OCI-M2 (cell line): ENCODE measurements at regions not wholly inside any gene's neighbourhood (a gene's known extent, or its start where the extent isn't known, plus 50 kb on each side); places are given as distances from the start of the nearest gene placed in this dataset.

Source experiments
- DNase-seq: peaks from one replicate; lab custom pipeline; 2025; ENCODE audit not compliant: unreplicated experiment; lab: John Stamatoyannopoulos, UW

DNA sequence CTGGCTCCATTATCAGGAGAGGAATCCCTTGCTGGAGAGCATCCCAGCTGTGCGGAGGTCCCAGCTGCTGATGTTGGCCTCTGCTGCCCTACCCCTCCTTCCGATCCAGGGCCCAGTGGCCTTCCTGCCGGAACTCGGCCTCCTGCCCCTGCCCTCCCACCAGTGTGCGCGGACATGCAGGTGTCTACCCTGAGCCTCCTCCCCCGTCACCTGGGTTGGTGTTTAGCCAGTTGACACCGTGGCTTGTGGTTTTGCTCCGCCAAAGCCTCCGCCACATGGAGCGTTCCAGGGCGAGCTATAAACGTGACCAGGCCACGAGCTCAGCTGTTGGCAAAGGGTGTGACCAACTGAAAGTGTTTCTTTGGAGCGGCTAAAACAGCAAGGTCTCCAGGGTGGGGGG, 1104.3 kb downstream of the BCL11B start:
- DNase-seq = no peak

DNA sequence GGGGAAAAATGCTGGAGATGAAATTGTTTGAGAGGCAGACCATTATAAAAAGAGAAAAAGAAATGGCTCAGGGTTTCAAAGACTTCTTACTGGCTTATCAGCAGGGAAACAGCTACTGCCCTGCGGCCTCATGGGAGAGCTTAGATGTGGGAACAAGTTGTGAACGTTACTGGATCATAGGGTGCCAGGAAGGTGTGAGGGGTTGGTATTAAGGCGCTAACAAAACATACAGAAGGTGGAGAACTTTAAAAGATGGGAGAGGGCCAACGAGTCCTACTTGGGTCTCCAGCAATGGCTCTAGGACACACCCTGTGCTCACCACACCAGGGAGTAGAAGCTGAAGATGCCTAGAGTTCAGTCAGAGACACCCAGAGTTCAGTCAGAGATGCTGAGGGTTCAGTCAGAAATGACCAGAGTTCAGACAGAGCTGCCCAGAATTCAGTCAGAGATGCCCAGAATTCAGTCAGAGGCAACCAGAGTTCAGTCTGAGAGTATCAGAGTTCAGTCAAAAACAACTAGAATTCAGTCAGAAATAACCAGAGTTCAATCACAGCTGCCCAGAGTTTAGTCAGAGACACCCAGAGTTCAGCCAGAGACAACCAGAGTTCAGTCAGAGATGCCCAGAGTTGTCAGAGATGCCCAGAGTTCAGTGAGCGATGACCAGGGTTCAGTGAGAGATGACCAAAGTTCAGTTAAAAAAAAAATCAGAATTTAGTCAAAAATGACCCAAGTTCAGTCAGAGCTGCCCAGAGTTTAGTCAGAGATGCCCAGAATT, 1103.6 kb downstream of the BCL11B start:
- DNase-seq = no peak

DNA sequence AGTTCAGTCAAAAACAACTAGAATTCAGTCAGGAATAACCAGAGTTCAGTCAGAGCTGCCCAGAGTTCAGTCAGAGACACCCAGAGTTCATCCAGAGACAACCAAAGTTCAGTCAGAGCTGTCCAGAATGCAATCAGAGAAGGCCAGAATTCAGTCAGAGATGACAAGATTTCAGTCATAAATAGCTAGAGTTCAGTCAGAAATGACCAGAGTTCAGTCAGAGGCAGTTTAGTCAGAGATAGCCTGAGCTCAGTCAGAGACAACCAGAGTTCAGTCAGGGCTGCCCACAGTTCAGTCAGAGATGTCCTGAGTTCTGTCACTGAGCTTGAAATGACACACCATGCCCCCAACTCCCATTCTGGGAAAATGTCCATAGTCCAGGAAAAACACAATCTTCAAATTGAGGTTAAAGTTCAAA, 1102.8 kb downstream of the BCL11B start:
- DNase-seq = no peak

DNA sequence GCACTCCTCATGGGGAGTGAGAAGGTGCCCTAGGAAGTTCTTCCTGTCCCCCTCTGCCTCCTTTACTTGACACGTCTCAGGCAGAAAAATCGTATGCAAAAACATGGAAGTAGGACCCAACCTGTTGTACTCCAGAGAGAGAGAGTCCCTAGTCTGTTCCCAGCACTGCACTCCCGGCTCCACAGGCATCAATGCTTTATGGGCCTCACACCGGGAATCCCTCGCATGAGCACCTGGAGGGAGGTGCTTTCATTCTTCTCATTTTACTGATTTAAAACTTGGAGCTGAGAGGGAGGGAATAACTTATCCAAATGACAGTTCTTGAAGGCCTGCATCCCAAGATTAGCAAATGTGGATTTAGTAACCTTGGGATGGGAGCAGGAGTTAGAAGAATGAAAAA, 1101.4 kb downstream of the BCL11B start:
- DNase-seq = no peak

DNA sequence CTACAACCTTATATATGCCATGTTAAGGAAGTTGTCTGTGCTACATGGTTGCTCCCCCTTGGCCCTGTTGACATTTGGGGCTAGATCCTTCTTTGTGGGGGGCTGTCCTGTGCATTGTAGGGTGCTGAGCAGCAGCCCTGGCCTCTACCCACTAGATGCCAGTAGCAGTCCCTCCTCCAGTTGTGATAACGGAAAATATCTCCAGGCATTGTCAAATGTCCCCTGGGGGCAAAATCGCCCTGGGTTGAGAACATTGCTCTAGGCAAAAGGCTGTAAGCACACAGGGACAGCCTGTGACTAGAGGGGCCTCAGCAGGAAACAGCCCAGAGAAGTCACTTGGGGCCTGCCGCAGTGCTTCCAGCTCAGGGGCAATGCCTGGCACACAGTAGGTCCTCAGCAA, 1100.3 kb downstream of the BCL11B start:
- no peak for DNase-seq

DNA sequence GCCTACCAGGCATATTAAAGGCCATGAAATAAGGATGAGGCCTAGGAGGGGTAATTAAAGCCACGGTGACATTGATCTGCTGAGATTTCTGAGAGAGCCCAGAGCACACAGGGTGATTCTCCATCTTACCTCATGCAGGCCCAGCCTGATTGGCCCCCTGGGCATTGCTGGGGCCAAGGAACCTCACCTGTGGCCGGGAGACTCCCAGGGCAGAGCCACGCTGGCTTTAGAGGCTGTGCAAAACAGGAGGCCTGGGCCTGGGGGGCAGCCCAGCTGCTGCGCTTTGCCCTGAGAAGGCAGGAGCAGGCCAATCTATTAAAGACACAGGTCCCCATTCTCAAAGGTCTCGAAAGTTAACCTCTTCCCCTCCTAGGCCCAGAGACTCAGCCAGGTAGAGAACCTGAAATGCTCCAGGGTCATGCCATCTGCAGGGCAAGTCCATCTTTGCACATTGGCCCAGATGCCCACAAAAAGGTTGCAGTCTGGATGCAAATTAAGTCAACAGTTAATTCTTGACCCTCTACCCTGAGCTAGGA, 1099.7 kb downstream of the BCL11B start:
- DNase-seq = no peak

DNA sequence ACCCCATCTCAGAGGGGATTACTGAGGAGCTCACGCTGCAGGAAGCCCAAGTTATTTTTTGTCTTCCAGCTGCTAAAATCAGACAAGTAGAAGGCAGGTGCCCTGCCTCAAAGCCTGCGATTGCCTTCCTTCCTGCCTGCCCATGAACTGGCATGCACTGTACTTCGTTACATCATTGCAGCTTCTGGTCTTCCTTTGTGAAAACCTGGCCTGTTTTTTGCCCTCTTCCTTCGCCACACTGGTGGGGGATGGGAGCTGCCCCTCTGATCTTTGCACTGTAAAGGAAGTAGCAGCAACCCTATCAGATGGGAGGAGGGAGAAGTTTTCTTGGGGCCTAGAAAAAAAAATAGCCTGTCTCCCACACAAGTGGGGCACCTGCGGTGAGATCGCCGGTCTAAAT, 1098.7 kb downstream of the BCL11B start:
- DNase-seq = no peak

DNA sequence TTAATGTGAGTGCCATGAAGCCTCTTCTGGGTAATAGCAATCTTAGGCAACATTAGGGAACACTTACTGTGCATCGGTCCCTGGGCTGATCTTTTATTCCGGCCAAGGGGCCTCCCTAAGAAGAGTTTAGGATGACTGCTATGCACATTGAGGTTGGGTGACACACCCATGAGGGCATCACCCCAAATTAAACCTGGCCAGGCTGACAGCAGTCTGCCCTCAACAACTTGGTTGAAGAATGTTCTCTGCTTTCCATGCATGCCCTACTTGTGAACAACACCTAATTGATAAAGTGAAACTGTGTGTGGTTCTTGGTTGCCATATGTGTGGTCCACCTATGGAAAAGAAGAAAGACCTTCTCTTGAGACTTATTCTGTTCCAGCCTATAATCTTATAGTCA, 1098.0 kb downstream of the BCL11B start:
- DNase-seq = no peak

DNA sequence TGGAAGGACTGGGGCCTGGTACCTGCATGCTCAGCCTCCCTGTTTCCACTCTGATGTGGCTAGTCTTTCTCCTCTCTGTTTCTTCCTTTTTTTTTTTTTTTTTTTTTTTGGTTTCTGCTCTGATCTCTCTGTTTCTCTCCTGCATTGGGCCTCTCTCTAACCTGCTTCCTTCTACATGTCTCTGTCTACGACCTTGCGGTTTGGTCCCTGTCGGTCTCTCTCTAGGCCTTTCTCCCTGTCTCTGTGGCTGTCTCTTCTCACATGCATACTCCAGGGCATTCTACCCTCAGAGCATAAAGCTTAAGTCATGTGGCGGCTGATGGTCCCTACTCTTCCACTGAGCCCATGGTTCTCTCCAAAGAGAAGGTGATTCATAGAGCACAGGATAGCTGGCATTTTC, 1096.6 kb downstream of the BCL11B start:
- DNase-seq = no peak

DNA sequence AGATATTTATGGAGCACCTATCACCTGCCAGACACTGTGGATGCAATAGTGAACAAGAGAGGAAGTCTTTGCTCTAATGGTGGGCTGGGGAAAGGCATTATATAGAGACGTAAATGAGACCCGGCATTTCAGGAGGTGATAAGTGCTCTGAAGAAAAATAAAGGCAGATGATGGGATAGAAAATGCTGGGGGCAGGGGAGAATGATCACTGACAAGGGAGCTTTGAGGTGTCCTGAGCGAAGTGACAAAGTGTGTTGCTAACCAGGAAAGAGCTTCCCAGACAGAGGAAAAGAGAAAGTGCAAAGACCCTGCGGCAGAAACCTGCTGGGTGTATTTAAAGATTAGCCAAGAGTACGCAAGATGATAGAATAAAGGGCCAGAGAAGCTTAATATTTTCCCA, 1096.1 kb downstream of the BCL11B start:
- DNase-seq = no peak

DNA sequence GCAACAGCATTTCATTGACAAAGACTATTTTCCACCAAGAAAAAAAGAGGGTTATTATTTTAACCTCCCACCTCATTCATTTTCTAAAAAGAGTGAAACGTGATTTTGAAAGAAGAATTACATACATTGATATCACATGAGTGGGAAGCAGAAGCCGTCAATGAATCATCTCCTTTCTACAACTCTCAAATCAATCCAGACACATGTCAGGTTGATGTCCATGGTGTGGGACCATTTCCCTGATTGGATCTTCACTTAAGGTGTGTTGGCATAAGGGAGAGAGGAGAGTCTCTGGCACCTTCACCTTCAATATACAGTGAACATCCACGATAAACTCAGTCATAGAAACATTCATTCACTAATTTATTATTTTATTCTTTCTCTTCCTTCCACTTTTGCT, 1095.1 kb downstream of the BCL11B start:
- DNase-seq = no peak

DNA sequence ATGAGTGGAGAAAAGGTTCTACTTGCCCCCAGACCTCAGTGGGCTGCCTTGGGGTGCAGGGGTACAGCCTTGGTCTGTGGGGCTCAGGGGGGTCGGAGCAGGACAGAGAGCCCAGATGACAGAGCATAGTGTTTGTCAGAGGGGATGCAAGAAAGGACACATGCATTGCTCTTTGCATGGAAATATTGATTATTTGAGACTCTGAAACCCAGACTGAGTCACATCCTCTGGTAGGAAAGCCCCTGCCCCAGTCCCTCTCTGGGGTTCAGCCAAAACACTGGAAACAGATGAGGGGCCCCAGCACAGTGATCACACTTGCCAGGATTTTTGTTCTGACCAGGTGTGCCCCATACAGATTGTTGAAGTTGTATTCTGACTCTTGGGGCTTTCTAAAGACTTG, 1094.4 kb downstream of the BCL11B start:
- DNase-seq = no peak

DNA sequence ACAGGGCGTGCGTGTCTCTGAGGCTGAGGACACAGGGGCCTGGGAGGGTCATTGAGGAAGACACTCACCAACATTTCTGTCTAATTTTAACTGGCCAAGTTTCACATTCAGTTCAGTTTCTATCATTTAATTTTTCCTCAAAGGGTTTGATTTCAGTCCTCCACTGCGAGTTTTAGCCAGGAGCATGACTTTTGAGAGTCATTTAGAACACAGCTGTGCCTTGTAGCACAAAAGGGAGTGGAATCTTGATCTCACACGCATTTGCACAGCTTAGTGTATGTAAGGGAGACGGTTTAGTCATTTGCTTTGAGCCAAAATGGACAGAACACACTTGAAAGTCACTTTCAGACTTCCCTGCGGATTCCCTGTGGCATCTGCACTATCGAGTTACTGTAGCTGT, 1090.8 kb downstream of the BCL11B start:
- no peak for DNase-seq

DNA sequence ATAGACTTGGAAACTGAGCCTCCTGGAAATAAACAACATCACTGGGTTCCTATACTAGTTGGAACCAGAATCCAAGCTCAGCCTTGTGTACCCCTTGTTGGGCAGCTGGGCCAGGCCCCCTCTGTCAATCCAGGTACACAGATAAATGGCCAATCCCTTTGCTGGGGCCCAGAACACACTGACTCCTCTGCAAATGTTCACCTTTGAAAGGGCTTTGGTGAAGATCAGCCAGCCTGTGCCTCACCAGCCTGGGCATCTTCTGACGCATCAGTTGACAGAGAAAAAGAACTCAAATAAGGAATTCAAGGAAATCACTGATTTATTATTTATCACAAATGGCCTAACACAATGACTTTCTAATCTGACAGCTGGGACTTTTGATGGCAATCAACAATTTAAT, 1090.2 kb downstream of the BCL11B start:
- DNase-seq = no peak

DNA sequence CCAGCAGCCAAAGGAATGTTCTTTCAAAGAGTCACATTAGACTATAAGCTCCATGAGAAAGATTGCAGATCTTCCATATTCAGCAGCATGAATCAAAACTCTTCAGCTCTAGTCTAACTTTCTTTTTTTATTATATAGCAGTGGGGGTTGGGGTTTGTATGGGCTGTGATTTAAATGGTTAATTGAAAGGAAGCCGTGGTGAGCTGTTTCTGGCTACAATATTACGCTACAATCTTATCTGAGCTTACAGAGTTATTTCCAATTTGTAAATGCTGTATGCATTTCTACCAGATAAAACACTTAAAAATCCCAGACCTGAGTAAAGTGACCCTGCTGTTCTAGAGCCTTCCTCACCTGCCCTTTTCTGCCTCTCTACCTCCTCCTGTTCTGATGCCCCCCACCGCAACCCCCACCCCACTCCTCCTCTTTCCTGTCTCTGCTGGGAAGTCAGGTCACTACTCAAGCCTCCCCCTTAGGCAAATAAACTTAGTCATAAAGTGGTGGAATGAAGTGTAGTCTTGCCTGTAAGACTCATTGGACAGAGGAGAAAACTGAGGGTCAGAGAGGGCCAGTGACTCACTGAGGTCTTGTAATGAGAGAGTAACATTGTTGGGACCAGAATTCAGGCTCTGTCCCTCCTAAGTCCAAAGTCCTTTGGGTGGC, 1089.5 kb downstream of the BCL11B start:
- no peak for DNase-seq

DNA sequence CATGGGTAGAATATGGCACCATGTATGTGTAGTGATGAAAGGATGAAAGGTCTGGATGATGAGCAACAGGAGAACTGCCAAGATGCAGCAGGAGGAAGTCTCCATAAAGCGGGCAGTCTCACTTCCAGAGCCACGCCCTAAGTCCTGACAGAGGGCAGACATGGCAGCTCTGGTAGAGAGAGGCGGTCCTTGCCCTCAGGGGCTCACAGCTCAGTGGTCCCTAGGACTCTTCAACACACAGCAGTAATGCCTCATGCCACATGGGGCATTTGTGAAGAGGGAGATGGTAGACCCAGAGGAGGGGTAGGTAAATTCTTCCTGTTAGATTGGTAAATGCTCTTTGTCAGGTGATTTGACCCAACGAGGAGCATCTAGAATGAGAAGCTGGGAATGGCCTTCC, 1088.4 kb downstream of the BCL11B start:
- DNase-seq = no peak

DNA sequence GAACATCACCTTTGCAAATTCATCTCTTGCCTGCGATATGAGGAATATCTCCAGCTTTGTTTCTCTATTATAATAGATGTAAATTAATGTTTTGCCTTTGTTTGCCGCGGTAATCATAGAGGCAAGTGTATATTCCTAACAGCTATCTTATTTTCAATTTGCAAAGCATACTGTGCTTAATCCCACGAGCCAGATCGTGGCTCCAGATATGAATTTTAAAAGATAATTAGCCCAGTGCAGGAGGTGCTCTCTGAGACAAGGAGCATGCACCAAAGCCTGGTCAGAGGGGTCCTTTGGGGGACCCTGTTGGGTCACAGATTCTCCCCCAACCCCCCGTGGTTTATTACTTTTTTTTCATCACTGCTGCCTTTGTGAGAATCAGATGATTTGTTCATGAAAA, 1087.5 kb downstream of the BCL11B start:
- DNase-seq = no peak

DNA sequence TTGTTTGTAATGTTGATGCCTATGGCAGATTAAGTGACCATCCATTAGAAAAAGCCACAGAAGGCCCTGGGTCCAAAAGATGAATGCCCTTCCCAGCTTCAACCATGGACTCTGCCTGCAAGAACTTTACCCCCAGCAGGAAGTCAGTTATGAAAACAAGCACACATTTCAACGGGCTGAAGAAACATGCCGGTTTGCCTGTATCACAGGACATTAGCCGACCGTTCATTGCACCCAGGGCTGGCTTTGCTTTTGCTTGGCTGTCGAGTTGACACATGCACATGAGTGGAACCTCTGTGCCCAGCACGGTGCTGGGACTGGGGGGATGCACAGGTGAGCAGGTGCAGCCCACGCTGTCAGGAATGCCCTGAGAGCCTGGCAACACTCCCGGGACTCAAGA, 1087.0 kb downstream of the BCL11B start:
- DNase-seq = no peak

DNA sequence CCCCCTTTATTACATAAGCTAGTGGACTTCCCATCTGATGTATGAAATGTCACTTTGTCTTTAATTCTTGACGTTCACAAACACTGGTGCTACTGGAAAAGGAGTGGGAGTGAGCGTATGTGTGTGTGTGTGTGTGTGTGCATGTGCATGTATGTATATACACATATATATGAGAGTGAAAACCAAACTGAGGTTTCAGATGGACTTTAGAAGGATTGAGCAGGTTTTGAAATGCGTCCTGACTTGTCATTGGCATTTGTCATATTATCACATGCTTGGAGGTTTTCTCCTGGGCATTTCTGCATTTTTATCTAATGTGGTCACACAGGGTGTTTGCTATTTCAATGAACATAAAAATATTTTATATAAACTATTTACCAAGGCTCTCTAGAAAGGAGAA, 1085.9 kb downstream of the BCL11B start:
- DNase-seq = no peak

DNA sequence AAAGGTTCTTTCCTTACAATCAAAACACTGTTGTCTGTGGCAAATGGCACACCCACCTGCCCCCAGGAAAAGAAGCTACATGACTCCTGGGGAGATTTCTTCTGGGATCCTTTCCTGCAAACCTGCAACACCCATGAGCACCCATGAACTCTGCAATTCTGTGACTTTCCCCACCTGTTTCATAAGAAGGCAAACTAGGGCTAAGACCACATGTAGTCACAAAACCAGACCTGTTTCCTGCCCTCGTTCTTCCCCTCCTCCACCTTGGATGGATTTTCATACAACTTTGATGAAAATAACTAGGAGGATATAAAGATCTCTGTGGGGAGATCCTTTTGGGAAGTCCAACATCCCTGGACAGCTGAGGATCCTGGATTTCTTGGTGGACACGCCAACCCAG, 1084.7 kb downstream of the BCL11B start:
- DNase-seq = no peak

DNA sequence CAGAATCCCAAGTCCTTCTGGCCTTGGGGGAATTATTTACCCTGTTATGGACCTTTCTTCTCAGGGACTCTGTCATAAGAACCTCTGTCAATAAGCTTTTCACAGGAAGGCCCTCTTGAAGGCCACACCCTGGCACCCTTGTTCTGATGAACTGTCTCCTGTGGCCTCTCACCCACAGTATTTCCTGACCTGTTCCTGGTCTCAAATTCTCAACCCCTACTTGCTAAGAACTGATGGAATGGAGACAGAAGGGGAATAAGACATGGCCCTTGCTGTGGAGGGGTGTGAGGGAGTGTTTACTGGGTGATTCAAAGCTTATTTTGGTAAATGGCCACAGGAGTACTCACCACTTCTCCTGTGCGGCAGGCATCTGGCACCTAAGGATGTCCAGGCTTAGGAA, 1082.9 kb downstream of the BCL11B start:
- DNase-seq = no peak

DNA sequence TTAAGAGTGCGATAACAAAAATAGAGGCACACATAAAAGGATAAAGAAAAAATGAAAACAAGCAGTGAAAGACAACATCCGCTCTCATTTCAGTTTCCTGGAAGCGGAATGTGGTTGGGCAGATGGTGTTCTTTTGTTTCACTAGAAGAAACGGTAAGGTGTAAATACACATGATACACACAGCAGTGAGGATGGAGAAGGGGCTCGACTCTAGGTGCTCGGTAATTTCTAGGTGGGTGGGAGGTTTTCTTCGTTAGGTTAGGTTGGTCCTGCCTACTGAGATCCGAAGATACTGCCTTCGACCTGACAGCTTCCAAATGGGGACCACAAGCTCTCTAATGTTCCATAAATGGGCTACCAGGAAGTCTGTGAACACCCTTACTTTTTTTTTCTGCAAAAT, 1082.5 kb downstream of the BCL11B start:
- no peak for DNase-seq

DNA sequence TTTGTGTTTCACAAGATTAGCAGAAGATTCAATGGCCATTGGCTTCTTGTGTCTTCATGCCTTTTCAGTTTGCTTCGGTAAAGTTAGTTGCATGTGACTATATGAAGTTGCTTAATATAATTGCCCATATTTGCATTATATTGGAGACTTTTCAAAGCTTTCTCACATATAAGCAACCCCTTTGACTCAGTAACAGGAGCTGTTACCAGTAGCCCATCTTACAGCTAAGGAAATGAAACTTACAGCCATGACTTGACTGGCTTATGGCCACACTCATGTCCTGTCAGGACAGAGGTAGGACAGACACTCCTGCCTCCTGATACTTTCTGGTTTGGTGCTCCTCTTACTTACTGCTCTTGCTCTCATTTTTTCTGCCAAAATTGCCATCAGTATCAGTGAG, 1082.1 kb downstream of the BCL11B start:
- no peak for DNase-seq
